ENCODE measurements at regions not wholly inside any gene's neighbourhood (a gene's known extent, or its start where the extent isn't known, plus 50 kb on each side); places are given as distances from the start of the nearest gene placed in this dataset.

- no peak for TF ChIP-seq SRF (IDR thresholded peaks at IDR 0.05; ENCODE audit: low read depth in 2 of 2, low read length in 2 of 2)
- TF ChIP-seq POLR2AphosphoS5 (IDR thresholded peaks at IDR 0.05; ENCODE audit: low read length): no peak
- no peak for TF ChIP-seq CTCF (IDR thresholded peaks at IDR 0.05 in 2 of 3, conservative IDR thresholded peaks at IDR 0.05 in 1 of 3; ENCODE audit: control insufficient read depth in 2 of 3, extremely low read depth in 1 of 3, insufficient read depth in 1 of 3, low read depth in 3 of 3, low read length in 3 of 3)
- TF ChIP-seq ZNF274 (IDR thresholded peaks at IDR 0.05; ENCODE audit: insufficient read depth, insufficient read length): no peak
- TF ChIP-seq RUNX3 (IDR thresholded peaks at IDR 0.05; ENCODE audit: low read length): no peak
- no peak for TF ChIP-seq NR2F1 (conservative IDR thresholded peaks at IDR 0.05)
- no peak for TF ChIP-seq PAX5 (IDR thresholded peaks at IDR 0.05; ENCODE audit: borderline replicate concordance, low read depth, low read length)
Measured at GRCh38 chr5:68115584-68115983, 100.0 kb upstream of the PIK3R1 start.
